Adrenal gland (tissue), 5 donors: ENCODE measurements at regions not wholly inside any gene's neighbourhood (a gene's known extent, or its start where the extent isn't known, plus 50 kb on each side); places are given as distances from the start of the nearest gene placed in this dataset.

Experiments used
- CTCF ChIP-seq, 6 experiments: fragments of 450-650 bp in 4 of 6; fragments of 200-600 bp in 2 of 6; sonication (generic) in 1 of 6; IDR thresholded peaks; 1 replicate in 5 of 6; 2 replicates in 1 of 6; pipeline versions ENCODE4 v1.5.1 to v1.8.0; 2016 to 2021; ENCODE audit warnings: antibody characterized with exemption in 6 of 6, mild to moderate bottlenecking in 2 of 6, moderate library complexity in 1 of 6
- POLR2A ChIP-seq, 2 donors: fragments of 450-650 bp; IDR thresholded peaks; one replicate each; pipeline ENCODE4 v1.6.1; 2017; ENCODE audit warnings: antibody characterized with exemption in 2 of 2, mild to moderate bottlenecking in 2 of 2, moderate library complexity in 1 of 2
- donor health status: DM: no; HTN: no; CAD: no.

GRCh38 chr12:75568801-75569200, 57.4 kb upstream of the KRR1 start:
- TF ChIP-seq CTCF (IDR thresholded peaks at IDR 0.05) (no peak), POLR2A (IDR thresholded peaks at IDR 0.05) (no peak)
